K562 (cell line): ENCODE measurements at regions not wholly inside any gene's neighbourhood (a gene's known extent, or its start where the extent isn't known, plus 50 kb on each side); places are given as distances from the start of the nearest gene placed in this dataset.

Experiments
- ATAC-seq: fragments of 200-7000 bp; cut with Tn5 transposase; 3 replicates; pipeline ENCODE4 v1.9.1; 2020; ENCODE audit warnings: moderate library complexity
- BruUV-seq: library from RNA; stranded (reverse); fragments of 400-500 nt; replicated peaks from 2 replicates; lab custom pipeline; 2021; lab: Mats Ljungman, UMichigan
- CTCF ChIA-PET: fragments of 300-600 bp; formaldehyde crosslinking; extraction: SDS; loops from one replicate; lab custom pipeline; 2021; ENCODE audit warnings: low intra/inter-chr PET ratio; lab: Yijun Ruan, JAX
- POLR2A ChIA-PET: fragments of 300-600, 350-650 bp; sonication (Branson Sonifier 250); formaldehyde crosslinking; extraction: SDS; loops from one replicate; lab custom pipeline; 2021; ENCODE audit warnings: antibody characterized with exemption, inconsistent platforms; lab: Yijun Ruan, JAX
- DNase-seq, 4 experiments: peaks; one replicate each; pipeline versions ENCODE4 v3.0.0 to v3.0.0-alpha.2; 2011 to 2018; ENCODE audit warnings: low spot score in 3 of 4, mixed read lengths in 3 of 4; ENCODE audit errors: extremely low read depth in 1 of 4
- FAIRE-seq: peaks from 2 replicates; lab custom pipeline; 2011; peaks lifted over from hg19 to GRCh38; lab: Jason Lieb, UNC
- H2AFZ ChIP-seq: 2 replicates; pipeline ENCODE4 v1.6.0; 2011; ENCODE audit warnings: low read depth, low read length, control low read depth, inconsistent platforms
- H3K27ac ChIP-seq: fragments of 200-600 bp; 3 replicates; pipeline ENCODE4 v1.8.0; 2011; ENCODE audit warnings: low read depth, mild to moderate bottlenecking, control low read depth, inconsistent platforms, low read length, moderate library complexity, mixed read lengths; ENCODE audit errors: extremely low read depth
- H3K27me3 ChIP-seq, 2 experiments: fragments of 300-600 bp in 1 of 2; 2 replicates in 1 of 2; 3 replicates in 1 of 2; pipeline versions ENCODE4 v1.6.0 to v1.8.0; 2011; ENCODE audit warnings: inconsistent platforms in 2 of 2, low read length in 2 of 2, mild to moderate bottlenecking in 1 of 2, mixed read lengths in 1 of 2, moderate library complexity in 1 of 2; ENCODE audit not compliant: control insufficient read depth in 2 of 2, insufficient read depth in 2 of 2
- H3K36me3 ChIP-seq: fragments of 300-600 bp; 3 replicates; pipeline ENCODE4 v1.8.0; 2011; ENCODE audit warnings: mild to moderate bottlenecking, low read length, inconsistent platforms; ENCODE audit not compliant: control insufficient read depth, insufficient read depth
- H3K4me1 ChIP-seq, 2 experiments: fragments of 200-600 bp in 1 of 2; replicated peaks in 1 of 2; 2 replicates in 1 of 2; 3 replicates in 1 of 2; pipeline versions ENCODE4 v1.5.1 to v1.8.0; 2011; ENCODE audit warnings: inconsistent platforms in 2 of 2, low read length in 2 of 2, mild to moderate bottlenecking in 1 of 2, mixed read lengths in 1 of 2, moderate library complexity in 1 of 2; ENCODE audit not compliant: control insufficient read depth in 2 of 2, insufficient read depth in 2 of 2
- H3K4me2 ChIP-seq: 2 replicates; pipeline ENCODE4 v1.6.1; 2011; ENCODE audit warnings: low read length, control low read depth, inconsistent platforms, mixed read lengths; ENCODE audit not compliant: insufficient read depth
- H3K4me3 ChIP-seq: fragments of 200-600 bp; sonication (generic), shearing (Covaris generic); 2 replicates; pipeline ENCODE4 v1.5.1; 2016; ENCODE audit warnings: control low read depth, inconsistent platforms
- H3K79me2 ChIP-seq: fragments of 200-600 bp; 3 replicates; pipeline ENCODE4 v1.8.0; 2011; ENCODE audit warnings: low read length, inconsistent platforms; ENCODE audit not compliant: control insufficient read depth, insufficient read depth
- H3K9ac ChIP-seq, 2 experiments: 2 replicates each; pipeline versions ENCODE4 v1.6.0 to v1.6.1; 2011; ENCODE audit warnings: low read depth in 2 of 2, low read length in 2 of 2, control low read depth in 1 of 2, inconsistent platforms in 1 of 2, mild to moderate bottlenecking in 1 of 2, mixed read lengths in 1 of 2; ENCODE audit not compliant: insufficient read depth in 1 of 2
- H3K9me1 ChIP-seq: one replicate; pipeline ENCODE4 v1.6.0; 2011; ENCODE audit warnings: inconsistent platforms, mild to moderate bottlenecking, low read length, moderate library complexity; ENCODE audit not compliant: control insufficient read depth, insufficient read depth
- H3K9me3 ChIP-seq: replicated peaks from 2 replicates; pipeline ENCODE4 v1.5.1; 2011; ENCODE audit warnings: low read depth, low read length, inconsistent platforms; ENCODE audit not compliant: control insufficient read depth, insufficient read depth
- H4K20me1 ChIP-seq: replicated peaks from 2 replicates; pipeline ENCODE4 v1.6.1; 2011; ENCODE audit warnings: low read length, inconsistent platforms, mixed read lengths; ENCODE audit not compliant: control insufficient read depth, insufficient read depth
- FOS ChIP-seq: IDR thresholded peaks from 3 replicates; pipeline ENCODE4 v1.6.1; 2011; ENCODE audit not compliant: insufficient read length; ENCODE audit errors: extremely low read depth
- HNRNPK ChIP-seq: fragments of 200-400 bp; formaldehyde crosslinking; IDR thresholded peaks from one replicate; pipeline ENCODE4 v1.6.1; 2018; ENCODE audit warnings: mild to moderate bottlenecking, low read depth, low read length; ENCODE audit not compliant: poor library complexity, severe bottlenecking
- KAT7 ChIP-seq: sonication (generic); formaldehyde crosslinking; IDR thresholded peaks from 2 replicates; pipeline ENCODE4 v1.8.0; 2022; ENCODE audit warnings: missing genetic modification reagents, mild to moderate bottlenecking, borderline replicate concordance
- MBD2 ChIP-seq: sonication (generic); IDR thresholded peaks from 2 replicates; pipeline ENCODE4 v1.6.1; 2016; ENCODE audit warnings: low read depth, borderline replicate concordance
- OTX1 ChIP-seq: fragments of 450-650 bp; formaldehyde crosslinking; IDR thresholded peaks from 2 replicates; pipeline ENCODE4 v1.4.0; 2022; ENCODE audit warnings: mild to moderate bottlenecking
- SREBF1 ChIP-seq: fragments of 150-350 bp; IDR thresholded peaks from 2 replicates; pipeline ENCODE4 v1.6.1; 2014; ENCODE audit warnings: antibody characterized with exemption, low read depth, low read length, borderline replicate concordance
- TRIM24 ChIP-seq, 2 experiments: fragments of 450-650 bp; IDR thresholded peaks; 2 replicates each; pipeline ENCODE4 v1.6.1; 2016
- ZBED1 ChIP-seq: IDR thresholded peaks from 2 replicates; pipeline ENCODE4 v1.6.1; 2014
- ZNF24 ChIP-seq: fragments of 450-650 bp; IDR thresholded peaks from 2 replicates; pipeline ENCODE4 v1.6.1; 2016
- ZNF507 ChIP-seq: conservative IDR thresholded peaks from 2 replicates; pipeline ENCODE4 v1.6.1; 2017; ENCODE audit warnings: missing genetic modification characterization, missing compliant biosample characterization
- WGBS: fragments of 100-300 bp; shearing (Covaris generic); methylation state at CpG from one replicate; pipeline ENCODE4 v1.1.6; 2016; ENCODE audit warnings: low coverage, mixed read lengths; ENCODE audit not compliant: insufficient coverage; ENCODE audit errors: missing lambda C conversion rate; 5-methylcytosine and 5-hydroxymethylcytosine counted together
- in situ Hi-C: fragments of 300-500 bp; cut with MboI; formaldehyde crosslinking; loops from 4 replicates; pipeline ENCODE4 v1.15.0; 2018; ENCODE audit warnings: inconsistent platforms, mixed read lengths
- intact Hi-C: fragments of 100-400 bp; cut with micrococcal nuclease; formaldehyde crosslinking; loops from 2 replicates; pipeline ENCODE4 v1.14.2; 2022
- TF ChIP-seq, protein P1 (sequence below): fragments of 450-650 bp; formaldehyde crosslinking; IDR thresholded peaks from 2 replicates; pipeline ENCODE4 v1.4.0; 2022; ENCODE audit warnings: missing genetic modification characterization
- TF ChIP-seq, protein P2 (sequence below): sonication (generic); formaldehyde crosslinking; IDR thresholded peaks from 2 replicates; pipeline ENCODE4 v1.8.0; 2023; ENCODE audit warnings: mild to moderate bottlenecking, missing genetic modification reagents
- TF ChIP-seq, protein P3 (sequence below): fragments of 450-650 bp; IDR thresholded peaks from 2 replicates; pipeline ENCODE4 v1.6.1; 2017; ENCODE audit warnings: antibody characterized with exemption

DNA sequence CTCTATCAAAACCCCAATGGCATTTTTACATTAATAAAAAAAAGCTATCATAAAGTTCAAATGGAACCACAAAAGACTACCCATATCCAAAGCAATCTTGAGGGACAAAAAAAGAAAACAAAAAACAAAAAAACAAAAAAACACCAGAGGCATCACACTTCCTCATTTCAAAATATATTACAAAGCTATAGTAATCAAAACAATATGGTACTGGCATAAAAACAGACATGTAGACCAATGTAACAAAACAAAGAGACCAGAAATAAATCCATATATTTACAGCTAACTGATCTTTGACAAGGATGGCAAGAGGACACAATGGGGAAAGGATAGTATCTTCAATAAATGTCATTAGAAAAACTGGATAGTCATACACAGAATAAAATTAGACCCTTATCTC lies 245.1 kb upstream of the MSX2 start:
- peaks cover 0 to 5% of the 10 kb centered on the region in 2 experiments; a peak in 1 of 5 replicates for H3K27me3 ChIP-seq
- intact Hi-C loops: no loop called here
- H3K79me2 ChIP-seq: no peaks in the 10 kb centered on the region
- in situ Hi-C loops: no loop called here
- no peak overlapping the region for H3K4me2 ChIP-seq
- H3K4me3 ChIP-seq: no peak overlapping the region
- H3K9me1 ChIP-seq: no peaks in the 10 kb centered on the region
- no peaks in the 10 kb centered on the region for H4K20me1 ChIP-seq
- H3K36me3 ChIP-seq: no peaks in the 10 kb centered on the region
- CTCF ChIA-PET: no interaction called here
- H2AFZ ChIP-seq: no peak overlapping the region
- H3K27ac ChIP-seq: no peak overlapping the region
- no TSS peak for BruUV-seq
- TF ChIP-seq ZNF507 (tag) (no peak), FOS (no peak), TRIM24 (IDR thresholded peaks at IDR 0.05) (no peak), MBD2 (no peak), ZBED1 (no peak), KAT7 (CRISPR knock-in tag) (no peak), SREBF1 (no peak)
- ATAC-seq (no peak), FAIRE-seq (no peak), DNase-seq (no peak)
- H3K4me1 ChIP-seq: no peaks in the 10 kb centered on the region
- no peak overlapping the region for H3K9ac ChIP-seq
- H3K9me3 ChIP-seq: no peaks in the 10 kb centered on the region
- POLR2A ChIA-PET: no interaction called here

DNA sequence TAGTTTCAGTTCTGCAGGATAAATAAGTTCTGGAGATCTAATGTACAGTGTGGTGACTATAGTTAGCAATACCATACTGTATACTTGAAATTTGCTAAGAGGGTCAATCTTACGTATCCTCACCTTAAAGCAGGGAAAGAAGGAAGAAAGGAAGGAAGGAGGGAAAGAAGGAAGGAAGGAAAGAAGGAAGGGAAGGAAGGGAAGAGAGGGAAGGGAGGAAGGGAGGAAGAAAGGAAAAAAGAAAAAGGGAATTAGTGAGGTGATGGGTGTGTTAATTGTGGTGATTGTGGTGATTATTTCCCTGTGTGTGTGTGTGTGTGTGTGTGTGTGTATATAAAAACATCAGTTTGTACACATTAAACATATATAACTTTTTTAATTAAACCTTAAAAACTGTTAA lies 242.6 kb upstream of the MSX2 start:
- FAIRE-seq (no peak), DNase-seq (no peak), ATAC-seq (no peak)
- in situ Hi-C loops (no loop called here), intact Hi-C loops (no loop called here)
- no peak overlapping the region for H3K4me3 ChIP-seq
- H3K9ac ChIP-seq: no peak overlapping the region
- H3K27ac ChIP-seq: no peak overlapping the region
- H3K9me1 ChIP-seq: no peaks in the 10 kb centered on the region
- no peak overlapping the region for H3K4me2 ChIP-seq
- TF ChIP-seq, protein P1, sequence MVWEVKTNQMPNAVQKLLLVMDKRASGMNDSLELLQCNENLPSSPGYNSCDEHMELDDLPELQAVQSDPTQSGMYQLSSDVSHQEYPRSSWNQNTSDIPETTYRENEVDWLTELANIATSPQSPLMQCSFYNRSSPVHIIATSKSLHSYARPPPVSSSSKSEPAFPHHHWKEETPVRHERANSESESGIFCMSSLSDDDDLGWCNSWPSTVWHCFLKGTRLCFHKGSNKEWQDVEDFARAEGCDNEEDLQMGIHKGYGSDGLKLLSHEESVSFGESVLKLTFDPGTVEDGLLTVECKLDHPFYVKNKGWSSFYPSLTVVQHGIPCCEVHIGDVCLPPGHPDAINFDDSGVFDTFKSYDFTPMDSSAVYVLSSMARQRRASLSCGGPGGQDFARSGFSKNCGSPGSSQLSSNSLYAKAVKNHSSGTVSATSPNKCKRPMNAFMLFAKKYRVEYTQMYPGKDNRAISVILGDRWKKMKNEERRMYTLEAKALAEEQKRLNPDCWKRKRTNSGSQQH (CRISPR knock-in tag): peak; percentile 64; the same call in 1 of the 2 replicates
- TF ChIP-seq OTX1 (CRISPR knock-in tag) (peak; percentile 72; the same call in 1 of the 2 replicates), ZNF24 (no peak), HNRNPK (no peak)
- TF ChIP-seq, protein P2, sequence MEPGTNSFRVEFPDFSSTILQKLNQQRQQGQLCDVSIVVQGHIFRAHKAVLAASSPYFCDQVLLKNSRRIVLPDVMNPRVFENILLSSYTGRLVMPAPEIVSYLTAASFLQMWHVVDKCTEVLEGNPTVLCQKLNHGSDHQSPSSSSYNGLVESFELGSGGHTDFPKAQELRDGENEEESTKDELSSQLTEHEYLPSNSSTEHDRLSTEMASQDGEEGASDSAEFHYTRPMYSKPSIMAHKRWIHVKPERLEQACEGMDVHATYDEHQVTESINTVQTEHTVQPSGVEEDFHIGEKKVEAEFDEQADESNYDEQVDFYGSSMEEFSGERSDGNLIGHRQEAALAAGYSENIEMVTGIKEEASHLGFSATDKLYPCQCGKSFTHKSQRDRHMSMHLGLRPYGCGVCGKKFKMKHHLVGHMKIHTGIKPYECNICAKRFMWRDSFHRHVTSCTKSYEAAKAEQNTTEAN (CRISPR knock-in tag): no peak
- TF ChIP-seq, protein P3, sequence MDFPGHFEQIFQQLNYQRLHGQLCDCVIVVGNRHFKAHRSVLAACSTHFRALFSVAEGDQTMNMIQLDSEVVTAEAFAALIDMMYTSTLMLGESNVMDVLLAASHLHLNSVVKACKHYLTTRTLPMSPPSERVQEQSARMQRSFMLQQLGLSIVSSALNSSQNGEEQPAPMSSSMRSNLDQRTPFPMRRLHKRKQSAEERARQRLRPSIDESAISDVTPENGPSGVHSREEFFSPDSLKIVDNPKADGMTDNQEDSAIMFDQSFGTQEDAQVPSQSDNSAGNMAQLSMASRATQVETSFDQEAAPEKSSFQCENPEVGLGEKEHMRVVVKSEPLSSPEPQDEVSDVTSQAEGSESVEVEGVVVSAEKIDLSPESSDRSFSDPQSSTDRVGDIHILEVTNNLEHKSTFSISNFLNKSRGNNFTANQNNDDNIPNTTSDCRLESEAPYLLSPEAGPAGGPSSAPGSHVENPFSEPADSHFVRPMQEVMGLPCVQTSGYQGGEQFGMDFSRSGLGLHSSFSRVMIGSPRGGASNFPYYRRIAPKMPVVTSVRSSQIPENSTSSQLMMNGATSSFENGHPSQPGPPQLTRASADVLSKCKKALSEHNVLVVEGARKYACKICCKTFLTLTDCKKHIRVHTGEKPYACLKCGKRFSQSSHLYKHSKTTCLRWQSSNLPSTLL: no peak
- no peaks in the 10 kb centered on the region for H3K9me3 ChIP-seq
- ChIA-PET CTCF (no interaction called here), POLR2A (no interaction called here)
- H3K4me1 ChIP-seq: no peaks in the 10 kb centered on the region
- 22% methylated on average over 1 of the region's 1 CpG for WGBS
- BruUV-seq: no TSS peak
- no peaks in the 10 kb centered on the region for H3K79me2 ChIP-seq
- no peaks in the 10 kb centered on the region for H4K20me1 ChIP-seq
- H3K36me3 ChIP-seq: no peaks in the 10 kb centered on the region
- peaks cover 0 to 5% of the 10 kb centered on the region in 2 experiments; a peak in 2 of 5 replicates for H3K27me3 ChIP-seq
- H2AFZ ChIP-seq: no peak overlapping the region
